ENCODE measurements at regions not wholly inside any gene's neighbourhood (a gene's known extent, or its start where the extent isn't known, plus 50 kb on each side); places are given as distances from the start of the nearest gene placed in this dataset.

GRCh38 chr2:211114826-211115455, 558.5 kb downstream of the CPS1 start:
- no peak overlapping the region for H3K4me3 ChIP-seq (ENCODE audit: low read depth, low read length)
- no peak for TF ChIP-seq CTCF (IDR thresholded peaks at IDR 0.05; ENCODE audit: low read depth, low read length)

- no peak overlapping the region for H3K4me3 ChIP-seq (ENCODE audit: low read depth, low read length)
- TF ChIP-seq CTCF (IDR thresholded peaks at IDR 0.05; ENCODE audit: low read depth, low read length) = no peak
Observed at GRCh38 chr2:211117026-211117425, 560.6 kb downstream of the CPS1 start.

GRCh38 chr2:211126256-211126655, 569.9 kb downstream of the CPS1 start:
- no peak overlapping the region for H3K4me3 ChIP-seq (ENCODE audit: low read depth, low read length)
- TF ChIP-seq CTCF (IDR thresholded peaks at IDR 0.05; ENCODE audit: low read depth, low read length) = no peak

GRCh38 chr2:211127501-211127900, 571.1 kb downstream of the CPS1 start:
- TF ChIP-seq CTCF (IDR thresholded peaks at IDR 0.05; ENCODE audit: low read depth, low read length) = no peak
- H3K4me3 ChIP-seq (ENCODE audit: low read depth, low read length) = no peak overlapping the region

- H3K4me3 ChIP-seq (ENCODE audit: low read depth, low read length) = no peak overlapping the region
- no peak for TF ChIP-seq CTCF (IDR thresholded peaks at IDR 0.05; ENCODE audit: low read depth, low read length)
Observed at GRCh38 chr2:211128287-211128686, 571.9 kb downstream of the CPS1 start.

- no peak overlapping the region for H3K4me3 ChIP-seq (ENCODE audit: low read depth, low read length)
- no peak for TF ChIP-seq CTCF (IDR thresholded peaks at IDR 0.05; ENCODE audit: low read depth, low read length)
Observed at GRCh38 chr2:211129798-211130197, 573.4 kb downstream of the CPS1 start.

GRCh38 chr2:211132046-211132445, 575.6 kb downstream of the CPS1 start:
- no peak for TF ChIP-seq CTCF (IDR thresholded peaks at IDR 0.05; ENCODE audit: low read depth, low read length)
- no peak overlapping the region for H3K4me3 ChIP-seq (ENCODE audit: low read depth, low read length)

Measured in WI38 (cell line).